Esophagus muscularis mucosa (tissue), 4 donors: ENCODE measurements at regions not wholly inside any gene's neighbourhood (a gene's known extent, or its start where the extent isn't known, plus 50 kb on each side); places are given as distances from the start of the nearest gene placed in this dataset.

Source experiments
- DNase-seq: peaks from one replicate; pipeline ENCODE4 v3.0.0-alpha.2; 2017; ENCODE audit errors: extremely low spot score
- H3K27ac ChIP-seq, 4 donors: fragments of 200-600 bp; sonication (generic); replicated peaks in 1 of 4; 1 replicate in 3 of 4; 2 replicates in 1 of 4; pipeline ENCODE4 v1.5.1; 2016 to 2019; ENCODE audit warnings: mild to moderate bottlenecking in 1 of 4
- H3K27me3 ChIP-seq, 4 donors: fragments of 200-600 bp; sonication (generic); one replicate each; pipeline versions ENCODE4 v1.5.1 to v1.6.0; 2016 to 2019
- H3K36me3 ChIP-seq, 4 donors: fragments of 200-600 bp; sonication (generic); one replicate each; pipeline ENCODE4 v1.5.1; 2016 to 2019
- H3K4me1 ChIP-seq, 4 donors: fragments of 200-600 bp; sonication (generic); one replicate each; pipeline ENCODE4 v1.5.1; 2016 to 2019
- H3K4me3 ChIP-seq, 4 donors: fragments of 200-600 bp; sonication (generic); 1 replicate in 2 of 4; 2 replicates in 2 of 4; pipeline ENCODE4 v1.5.1; 2016 to 2019; ENCODE audit warnings: mild to moderate bottlenecking in 4 of 4, moderate library complexity in 1 of 4
- H3K9me3 ChIP-seq, 4 donors: fragments of 200-600 bp; sonication (generic); 1 replicate in 3 of 4; 2 replicates in 1 of 4; pipeline ENCODE4 v1.5.1; 2016 to 2019
- CTCF ChIP-seq, 3 experiments: fragments of 200-600 bp in 2 of 3; fragments of 450-650 bp in 1 of 3; sonication (generic) in 2 of 3; IDR thresholded peaks; one replicate each; pipeline ENCODE4 v1.5.1; 2017 to 2019; ENCODE audit warnings: antibody characterized with exemption in 3 of 3, mild to moderate bottlenecking in 2 of 3, moderate library complexity in 1 of 3
- EP300 ChIP-seq: sonication (generic); formaldehyde crosslinking; IDR thresholded peaks from one replicate; pipeline ENCODE4 v1.6.1; 2017; ENCODE audit warnings: antibody characterized with exemption
- POLR2A ChIP-seq: fragments of 450-650 bp; IDR thresholded peaks from one replicate; pipeline ENCODE4 v1.6.1; 2017; ENCODE audit warnings: antibody characterized with exemption, moderate library complexity, mild to moderate bottlenecking, low read depth
- POLR2AphosphoS5 ChIP-seq, 2 donors: sonication (generic); formaldehyde crosslinking; IDR thresholded peaks; one replicate each; pipeline ENCODE4 v1.6.1; 2017; ENCODE audit warnings: antibody characterized with exemption in 2 of 2
- WGBS: methylation state at CpG from one replicate; pipeline ENCODE4 v1.1.5; 2018; 5-methylcytosine and 5-hydroxymethylcytosine counted together
- intact Hi-C: fragments of 100-400 bp; cut with DNase I; formaldehyde crosslinking; loops from one replicate; pipeline ENCODE4 v1.15.1; 2023

- Histone ChIP-seq H3K9me3 (no peaks in the 10 kb centered on the region), H3K27ac (no peak overlapping the region), H3K27me3 (peaks cover 0 to 6% (median 0%) of the 10 kb centered on the region in 4 donors), H3K4me1 (no peaks in the 10 kb centered on the region), H3K4me3 (no peak overlapping the region), H3K36me3 (no peaks in the 10 kb centered on the region)
- TF ChIP-seq EP300 (no peak), POLR2AphosphoS5 (IDR thresholded peaks at IDR 0.05) (no peak), CTCF (IDR thresholded peaks at IDR 0.05) (no peak), POLR2A (no peak)
- intact Hi-C loops = no loop called here
- no peak for DNase-seq
Measured at GRCh38 chr13:22074403-22074802, 403.5 kb downstream of the FGF9 start.

GRCh38 chr13:22076658-22077057 is 405.8 kb downstream of the FGF9 start:
- 79% methylated on average over 2 of the region's 2 CpGs for WGBS
- Histone ChIP-seq H3K4me1 (no peaks in the 10 kb centered on the region), H3K27me3 (peaks cover 0 to 6% (median 0%) of the 10 kb centered on the region in 4 donors), H3K36me3 (no peaks in the 10 kb centered on the region), H3K4me3 (no peak overlapping the region), H3K9me3 (no peaks in the 10 kb centered on the region), H3K27ac (no peak overlapping the region)
- DNase-seq = no peak
- intact Hi-C loops = no loop called here
- no peak for TF ChIP-seq POLR2AphosphoS5 (IDR thresholded peaks at IDR 0.05)
- no peak for TF ChIP-seq CTCF (IDR thresholded peaks at IDR 0.05)
- TF ChIP-seq POLR2A = no peak
- no peak for TF ChIP-seq EP300

GRCh38 chr13:22077205-22077683 is 406.4 kb downstream of the FGF9 start:
- Histone ChIP-seq H3K27me3 (peaks cover 0 to 6% (median 0%) of the 10 kb centered on the region in 4 donors), H3K4me3 (no peak overlapping the region), H3K4me1 (no peaks in the 10 kb centered on the region), H3K9me3 (no peaks in the 10 kb centered on the region), H3K27ac (no peak overlapping the region), H3K36me3 (no peaks in the 10 kb centered on the region)
- no peak for DNase-seq
- TF ChIP-seq POLR2AphosphoS5 (IDR thresholded peaks at IDR 0.05) (no peak), POLR2A (no peak), EP300 (no peak), CTCF (IDR thresholded peaks at IDR 0.05) (no peak)
- 17% methylated on average over 3 of the region's 3 CpGs for WGBS
- intact Hi-C loops = no loop called here

- H3K27ac ChIP-seq = no peak overlapping the region
- intact Hi-C loops = no loop called here
- DNase-seq = no peak
- H3K4me3 ChIP-seq = no peak overlapping the region
- no peaks in the 10 kb centered on the region for H3K4me1 ChIP-seq
- WGBS = 12% methylated on average over 2 of the region's 2 CpGs
- no peaks in the 10 kb centered on the region for H3K9me3 ChIP-seq
- H3K36me3 ChIP-seq = no peaks in the 10 kb centered on the region
- TF ChIP-seq CTCF (IDR thresholded peaks at IDR 0.05) (no peak), POLR2A (no peak)
- H3K27me3 ChIP-seq = peaks cover 0 to 2% (median 0%) of the 10 kb centered on the region in 4 donors
Measured at GRCh38 chr13:22077764-22078163, 406.9 kb downstream of the FGF9 start.

GRCh38 chr13:22079961-22080360 is 409.1 kb downstream of the FGF9 start:
- 88% methylated on average over 11 of the region's 11 CpGs for WGBS
- H3K36me3 ChIP-seq = no peaks in the 10 kb centered on the region
- H3K27me3 ChIP-seq = no peaks in the 10 kb centered on the region
- H3K27ac ChIP-seq = no peak overlapping the region
- no peak for TF ChIP-seq CTCF (IDR thresholded peaks at IDR 0.05)
- TF ChIP-seq EP300 = no peak
- no peak for TF ChIP-seq POLR2AphosphoS5 (IDR thresholded peaks at IDR 0.05)
- no peak for TF ChIP-seq POLR2A
- H3K9me3 ChIP-seq = no peaks in the 10 kb centered on the region
- intact Hi-C loops = no loop called here
- H3K4me1 ChIP-seq = no peaks in the 10 kb centered on the region
- DNase-seq = no peak
- no peak overlapping the region for H3K4me3 ChIP-seq
